HFF-Myc (cell line): ENCODE measurements at regions not wholly inside any gene's neighbourhood (a gene's known extent, or its start where the extent isn't known, plus 50 kb on each side); places are given as distances from the start of the nearest gene placed in this dataset.

Experiments
- DNase-seq: peaks from one replicate; pipeline ENCODE4 v3.0.0-alpha.2; 2011; ENCODE audit warnings: low read depth; ENCODE audit errors: extremely low read depth
- H3K4me3 ChIP-seq: replicated peaks from 2 replicates; pipeline ENCODE4 v1.5.1; 2011; ENCODE audit warnings: low read depth, mild to moderate bottlenecking, control low read depth, low read length
- CTCF ChIP-seq: IDR thresholded peaks from 2 replicates; pipeline ENCODE4 v1.5.1; 2012; ENCODE audit warnings: mild to moderate bottlenecking, low read depth, low read length, control low read depth; ENCODE audit errors: missing control alignments

DNA sequence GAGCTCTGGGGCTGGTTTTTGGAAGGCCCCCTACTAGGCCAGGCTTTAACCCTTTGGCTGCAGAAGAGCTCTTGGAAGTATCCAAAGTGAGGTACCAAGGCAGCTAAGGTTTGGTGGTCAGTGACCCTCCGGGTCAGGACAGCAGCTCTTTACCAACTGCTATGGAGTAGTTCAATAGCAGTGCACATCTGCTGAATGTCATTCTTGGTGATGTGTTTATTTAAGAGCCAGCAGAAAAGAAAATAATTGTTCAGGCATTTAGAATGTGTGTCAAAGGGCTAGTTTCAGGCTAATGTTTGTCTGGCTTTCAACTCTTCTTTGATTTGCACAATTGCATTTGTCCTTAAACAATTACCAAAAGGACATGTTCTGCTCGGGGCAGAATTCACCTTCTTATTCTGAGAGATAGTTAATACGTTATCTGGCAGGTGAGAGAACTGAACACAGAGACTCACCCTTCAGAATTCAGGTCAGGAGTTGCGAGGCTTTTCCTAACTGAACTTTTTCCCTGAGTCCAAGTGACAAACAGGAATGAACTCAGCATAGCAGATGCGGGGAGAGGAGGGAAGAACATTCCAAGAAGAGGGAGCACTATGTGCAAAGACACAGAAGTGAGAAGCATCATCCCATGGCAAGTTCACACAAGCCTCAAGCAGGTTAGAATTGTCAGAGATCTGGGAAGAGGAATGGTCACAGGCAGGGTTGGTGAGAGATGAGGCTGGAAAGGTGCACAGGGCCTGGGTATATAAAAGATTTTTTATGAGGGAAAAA lies 556.7 kb upstream of the TLE4 start:
- no peak for TF ChIP-seq CTCF
- H3K4me3 ChIP-seq: no peak overlapping the region
- no peak for DNase-seq

DNA sequence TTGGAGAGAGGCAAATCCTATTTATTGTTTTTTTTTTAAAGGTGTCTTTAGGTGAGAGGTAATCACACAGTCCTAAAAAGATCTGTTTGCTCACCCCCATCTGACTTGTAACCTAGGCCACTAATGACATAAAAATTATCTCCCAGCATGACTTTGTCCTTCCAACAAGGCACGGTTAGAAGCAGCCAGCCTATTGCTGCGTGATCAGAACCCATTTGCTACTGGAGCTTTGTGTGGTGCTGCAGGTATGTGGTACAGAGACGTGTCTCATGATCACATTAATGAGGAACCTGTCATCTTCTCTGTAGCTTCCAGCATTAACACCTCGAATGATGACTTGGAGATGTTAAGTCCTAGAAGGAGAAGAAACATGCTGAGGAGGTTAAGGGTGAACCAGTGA lies 555.8 kb upstream of the TLE4 start:
- DNase-seq: no peak
- no peak for TF ChIP-seq CTCF
- H3K4me3 ChIP-seq: no peak overlapping the region

- no peak overlapping the region for H3K4me3 ChIP-seq
- no peak for TF ChIP-seq CTCF
- DNase-seq: peak; percentile 29
Measured at GRCh38 chr9:79020276-79020675, 551.5 kb upstream of the TLE4 start.

GRCh38 chr9:79021084-79021483 lies 550.7 kb upstream of the TLE4 start:
- H3K4me3 ChIP-seq: no peak overlapping the region
- no peak for TF ChIP-seq CTCF
- DNase-seq: no peak

GRCh38 chr9:79023134-79023580 lies 548.6 kb upstream of the TLE4 start:
- TF ChIP-seq CTCF: no peak
- peak; percentile 87 for DNase-seq
- no peak overlapping the region for H3K4me3 ChIP-seq

DNA sequence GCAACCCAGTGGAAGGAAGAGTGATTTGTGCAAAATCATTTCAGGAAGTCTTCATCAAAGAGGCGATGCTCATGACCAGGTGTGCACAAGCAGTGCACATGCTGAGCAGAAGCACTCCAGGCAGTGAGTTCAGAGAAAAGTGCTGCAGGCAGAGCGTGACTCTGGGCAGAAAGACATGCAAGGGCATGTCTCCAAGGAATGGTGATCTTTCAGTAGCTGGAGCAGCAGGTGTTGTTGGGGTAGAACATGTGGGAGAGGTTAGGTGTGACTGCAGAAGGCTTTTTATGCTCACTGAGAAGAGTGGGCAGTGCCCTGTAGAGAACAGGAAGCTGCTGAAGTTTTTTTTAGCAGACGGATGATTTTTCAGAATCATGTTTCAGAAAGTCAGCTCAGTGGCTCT lies 545.4 kb upstream of the TLE4 start:
- TF ChIP-seq CTCF: no peak
- H3K4me3 ChIP-seq: no peak overlapping the region
- DNase-seq: peak; percentile 70

GRCh38 chr9:79028101-79028500 lies 543.7 kb upstream of the TLE4 start:
- H3K4me3 ChIP-seq: no peak overlapping the region
- no peak for DNase-seq
- no peak for TF ChIP-seq CTCF
